ENCODE measurements at regions not wholly inside any gene's neighbourhood (a gene's known extent, or its start where the extent isn't known, plus 50 kb on each side); places are given as distances from the start of the nearest gene placed in this dataset.
"Not testable (repeated sequence)": the region's sequence is repeated elsewhere in the genome, so short reads cannot be mapped to it uniquely, and the experiment has no call there.

DNA sequence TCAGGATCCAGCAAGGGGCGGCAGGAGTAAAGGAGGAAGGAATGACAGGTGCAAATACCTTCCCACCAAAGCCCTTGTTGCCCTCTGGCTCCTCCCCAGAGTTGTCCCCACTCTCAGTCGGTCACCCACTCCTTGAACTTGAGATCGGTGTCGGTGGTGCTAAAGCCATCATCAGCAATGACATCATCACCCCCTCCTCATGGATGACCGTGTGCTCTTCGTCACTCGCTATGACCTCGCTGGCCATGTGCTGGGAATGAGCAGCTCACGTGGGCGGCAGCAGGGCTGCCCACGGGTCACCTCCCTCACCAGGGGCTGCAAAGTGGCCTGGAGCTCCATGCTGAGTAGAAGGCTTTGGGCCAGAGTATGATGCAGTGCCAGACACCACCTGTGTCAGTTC lies 405.3 kb downstream of the CACNA1B start:
- not testable (repeated sequence) for H4K5ac ChIP-seq (ENCODE audit: insufficient read length, low read depth, low read length); H2AK5ac ChIP-seq (ENCODE audit: insufficient read length, low read length); H2BK120ac ChIP-seq (ENCODE audit: low read depth, low read length, poor library complexity, severe bottlenecking); H2BK20ac ChIP-seq (ENCODE audit: low read depth, low read length, poor library complexity, severe bottlenecking); H3K4me2 ChIP-seq (ENCODE audit: insufficient read depth, insufficient read length, low read length); H4K20me1 ChIP-seq (ENCODE audit: control insufficient read depth, insufficient read depth, insufficient read length); H3K4ac ChIP-seq (ENCODE audit: low read depth, low read length); H2BK5ac ChIP-seq (ENCODE audit: insufficient read length, low read length); H3K79me1 ChIP-seq (ENCODE audit: insufficient read depth, low read depth, low read length, poor library complexity, severe bottlenecking); H3K36me3 Mint-ChIP-seq (ENCODE audit: insufficient read depth in 1 of 3, low read depth in 3 of 3); H3K56ac ChIP-seq (ENCODE audit: insufficient read length, low read depth, low read length); H3K27ac Mint-ChIP-seq; DNase-seq; H3K23me2 ChIP-seq (ENCODE audit: insufficient read length, low read depth, low read length, poor library complexity, severe bottlenecking); H3K27me3 Mint-ChIP-seq (ENCODE audit: low read depth); H3K9me3 Mint-ChIP-seq; H3T11ph ChIP-seq (ENCODE audit: low read length); H4K8ac ChIP-seq (replicated peaks; ENCODE audit: insufficient read length, low read depth, low read length); H2BK15ac ChIP-seq (ENCODE audit: low read depth, low read length); H3K27ac ChIP-seq (ENCODE audit: insufficient read length, low read depth, low read length); H3K23ac ChIP-seq (ENCODE audit: insufficient read length, low read depth, low read length); H2AFZ ChIP-seq (ENCODE audit: low read length); H4K91ac ChIP-seq (ENCODE audit: insufficient read length, low read depth, low read length); H3K79me2 ChIP-seq (ENCODE audit: insufficient read depth, low read length); H2BK12ac ChIP-seq (ENCODE audit: insufficient read length, low read depth, low read length); H3K4me3 Mint-ChIP-seq; H3K18ac ChIP-seq (ENCODE audit: insufficient read length, low read depth, low read length); H3K9me3 ChIP-seq (ENCODE audit: control insufficient read depth, low read depth, low read length); H3K9ac ChIP-seq (ENCODE audit: extremely low read depth, insufficient read length, low read length); H3K4me1 Mint-ChIP-seq; H3K4me1 ChIP-seq (ENCODE audit: insufficient read depth, low read length); H3K14ac ChIP-seq (ENCODE audit: insufficient read depth, low read length); H3K27me3 ChIP-seq (ENCODE audit: insufficient read depth, low read length)
- WGBS (ENCODE audit: extremely low coverage, insufficient read length, low lambda C conversion rate): no CpG with 5 or more reads among the region's 11 CpGs

Measured in H9 (cell line).